ENCODE measurements at regions not wholly inside any gene's neighbourhood (a gene's known extent, or its start where the extent isn't known, plus 50 kb on each side); places are given as distances from the start of the nearest gene placed in this dataset.

DNA sequence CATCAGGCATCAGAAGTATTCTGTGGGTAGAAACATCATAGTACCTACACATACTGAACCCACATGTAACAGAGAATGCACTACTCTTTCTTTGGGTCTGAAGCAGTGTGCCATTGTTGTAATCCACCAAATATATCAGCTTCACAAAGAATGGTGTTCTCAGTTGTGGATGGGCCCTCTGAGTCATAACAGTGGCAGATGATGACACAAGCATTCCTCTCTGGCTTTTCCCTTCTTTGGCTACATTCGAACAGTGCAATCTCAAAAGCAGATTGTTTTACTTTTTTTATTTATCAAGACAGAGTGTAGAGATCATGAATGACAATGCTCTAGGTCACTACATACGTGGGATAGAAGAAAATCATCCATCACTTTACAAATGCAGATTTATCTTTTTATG is 247.2 kb upstream of the EPHA5 start:
- TF ChIP-seq POLR2AphosphoS5 (IDR thresholded peaks at IDR 0.05; ENCODE audit: insufficient read depth, low read depth, low read length), result no peak
- TF ChIP-seq, protein P1, sequence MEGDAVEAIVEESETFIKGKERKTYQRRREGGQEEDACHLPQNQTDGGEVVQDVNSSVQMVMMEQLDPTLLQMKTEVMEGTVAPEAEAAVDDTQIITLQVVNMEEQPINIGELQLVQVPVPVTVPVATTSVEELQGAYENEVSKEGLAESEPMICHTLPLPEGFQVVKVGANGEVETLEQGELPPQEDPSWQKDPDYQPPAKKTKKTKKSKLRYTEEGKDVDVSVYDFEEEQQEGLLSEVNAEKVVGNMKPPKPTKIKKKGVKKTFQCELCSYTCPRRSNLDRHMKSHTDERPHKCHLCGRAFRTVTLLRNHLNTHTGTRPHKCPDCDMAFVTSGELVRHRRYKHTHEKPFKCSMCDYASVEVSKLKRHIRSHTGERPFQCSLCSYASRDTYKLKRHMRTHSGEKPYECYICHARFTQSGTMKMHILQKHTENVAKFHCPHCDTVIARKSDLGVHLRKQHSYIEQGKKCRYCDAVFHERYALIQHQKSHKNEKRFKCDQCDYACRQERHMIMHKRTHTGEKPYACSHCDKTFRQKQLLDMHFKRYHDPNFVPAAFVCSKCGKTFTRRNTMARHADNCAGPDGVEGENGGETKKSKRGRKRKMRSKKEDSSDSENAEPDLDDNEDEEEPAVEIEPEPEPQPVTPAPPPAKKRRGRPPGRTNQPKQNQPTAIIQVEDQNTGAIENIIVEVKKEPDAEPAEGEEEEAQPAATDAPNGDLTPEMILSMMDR (IDR thresholded peaks at IDR 0.05; ENCODE audit: extremely low read depth in 1 of 2, insufficient read depth in 1 of 2, low read depth in 1 of 2, low read length in 2 of 2), result no peak
- no peak for TF ChIP-seq EZH2 (IDR thresholded peaks at IDR 0.05; ENCODE audit: borderline replicate concordance, low read depth, low read length, severe bottlenecking)
- no peak for TF ChIP-seq MYC (IDR thresholded peaks at IDR 0.05; ENCODE audit: low read depth, low read length)
- TF ChIP-seq, protein P2, sequence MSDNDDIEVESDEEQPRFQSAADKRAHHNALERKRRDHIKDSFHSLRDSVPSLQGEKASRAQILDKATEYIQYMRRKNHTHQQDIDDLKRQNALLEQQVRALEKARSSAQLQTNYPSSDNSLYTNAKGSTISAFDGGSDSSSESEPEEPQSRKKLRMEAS (IDR thresholded peaks at IDR 0.05; ENCODE audit: insufficient read depth, insufficient read length), result no peak
- no peak for TF ChIP-seq POLR2A (IDR thresholded peaks at IDR 0.05; ENCODE audit: low read depth, low read length)
- TF ChIP-seq JUN (IDR thresholded peaks at IDR 0.05; ENCODE audit: borderline replicate concordance, insufficient read depth, insufficient read length, low read depth), result no peak

Data from endothelial cell of umbilical vein (primary cell).